ENCODE measurements at regions not wholly inside any gene's neighbourhood (a gene's known extent, or its start where the extent isn't known, plus 50 kb on each side); places are given as distances from the start of the nearest gene placed in this dataset.

- H3K27me3 Mint-ChIP-seq (ENCODE audit: insufficient read depth), result peaks cover 6% of the 10 kb centered on the region
Observed at GRCh38 chr5:174402222-174402812, 322.1 kb upstream of the MSX2 start.

GRCh38 chr5:174404848-174405247, 319.5 kb upstream of the MSX2 start:
- Histone ChIP-seq H3K27me3 (ENCODE audit: control insufficient read depth, insufficient read depth, low read length, poor library complexity, severe bottlenecking) (no peaks in the 10 kb centered on the region), H3K4me1 (ENCODE audit: control insufficient read depth, insufficient read depth, low read length) (no peaks in the 10 kb centered on the region), H3K9me3 (ENCODE audit: control insufficient read depth, low read length) (peaks cover 8% of the 10 kb centered on the region), H3K36me3 (ENCODE audit: control insufficient read depth, insufficient read depth, low read length) (no peaks in the 10 kb centered on the region), H3K9ac (ENCODE audit: extremely low read depth, low read length, poor library complexity, severe bottlenecking) (no peak overlapping the region), H3K4me3 (ENCODE audit: low read length) (no peak overlapping the region), H3K27ac (ENCODE audit: low read depth, low read length) (no peak overlapping the region)
- Mint-ChIP-seq H3K4me3 (no peak overlapping the region), H3K4me1 (peaks cover 12% of the 10 kb centered on the region), H3K9me3 (peaks cover 9% of the 10 kb centered on the region), H3K27ac (no peak overlapping the region), H3K27me3 (ENCODE audit: insufficient read depth) (no peaks in the 10 kb centered on the region), H3K36me3 (ENCODE audit: low read depth) (peaks cover 4% of the 10 kb centered on the region)
- 92 to 100% methylated on average over 3 to 5 of the region's 5 CpGs for WGBS, 2 experiments (ENCODE audit: insufficient coverage in 1 of 2, insufficient read length in 1 of 2)
- TF ChIP-seq CTCF (conservative IDR thresholded peaks at IDR 0.05), result no peak
- no peak for DNase-seq

More at GRCh38 chr5:174402222-174402812, 322.1 kb upstream of the MSX2 start:
- no peaks in the 10 kb centered on the region for H3K36me3 Mint-ChIP-seq (ENCODE audit: low read depth)
- Histone ChIP-seq H3K9ac (ENCODE audit: extremely low read depth, low read length, poor library complexity, severe bottlenecking) (no peak overlapping the region), H3K9me3 (ENCODE audit: control insufficient read depth, low read length) (no peaks in the 10 kb centered on the region), H3K36me3 (ENCODE audit: control insufficient read depth, insufficient read depth, low read length) (no peaks in the 10 kb centered on the region), H3K27ac (ENCODE audit: low read depth, low read length) (no peak overlapping the region), H3K4me3 (ENCODE audit: low read length) (no peak overlapping the region), H3K27me3 (ENCODE audit: control insufficient read depth, insufficient read depth, low read length, poor library complexity, severe bottlenecking) (no peaks in the 10 kb centered on the region), H3K4me1 (ENCODE audit: control insufficient read depth, insufficient read depth, low read length) (peaks cover under 1% of the 10 kb centered on the region)
- 89 to 93% methylated on average over 3 to 4 of the region's 4 CpGs for WGBS, 2 experiments (ENCODE audit: insufficient coverage in 1 of 2, insufficient read length in 1 of 2)
- no peak overlapping the region for H3K27ac Mint-ChIP-seq
- no peaks in the 10 kb centered on the region for H3K9me3 Mint-ChIP-seq
- peaks cover 15% of the 10 kb centered on the region for H3K4me1 Mint-ChIP-seq
- TF ChIP-seq CTCF (conservative IDR thresholded peaks at IDR 0.05), result peak; percentile 42
- no peak overlapping the region for H3K4me3 Mint-ChIP-seq
- no peak for DNase-seq

- WGBS, 2 experiments (ENCODE audit: insufficient coverage in 1 of 2, insufficient read length in 1 of 2), result 79 to 91% methylated on average over 2 to 3 of the region's 3 CpGs
- no peak overlapping the region for H3K4me3 Mint-ChIP-seq
- peaks cover 13% of the 10 kb centered on the region for H3K4me1 ChIP-seq (ENCODE audit: control insufficient read depth, insufficient read depth, low read length)
- peak; percentile 65 for DNase-seq
- no peaks in the 10 kb centered on the region for H3K36me3 ChIP-seq (ENCODE audit: control insufficient read depth, insufficient read depth, low read length)
- no peak overlapping the region for H3K27ac Mint-ChIP-seq
- no peak overlapping the region for H3K9ac ChIP-seq (ENCODE audit: extremely low read depth, low read length, poor library complexity, severe bottlenecking)
- H3K27me3 Mint-ChIP-seq (ENCODE audit: insufficient read depth), result no peaks in the 10 kb centered on the region
- H3K36me3 Mint-ChIP-seq (ENCODE audit: low read depth), result peaks cover 5% of the 10 kb centered on the region
- H3K9me3 ChIP-seq (ENCODE audit: control insufficient read depth, low read length), result peaks cover 10% of the 10 kb centered on the region
- peaks cover 32% of the 10 kb centered on the region for H3K4me1 Mint-ChIP-seq
- no peak overlapping the region for H3K27ac ChIP-seq (ENCODE audit: low read depth, low read length)
- H3K4me3 ChIP-seq (ENCODE audit: low read length), result peak overlapping the region; percentile 26
- TF ChIP-seq CTCF (conservative IDR thresholded peaks at IDR 0.05), result peak; percentile 64
- H3K9me3 Mint-ChIP-seq, result peaks cover 10% of the 10 kb centered on the region
- H3K27me3 ChIP-seq (ENCODE audit: control insufficient read depth, insufficient read depth, low read length, poor library complexity, severe bottlenecking), result no peaks in the 10 kb centered on the region
Observed at GRCh38 chr5:174409070-174409469, 315.3 kb upstream of the MSX2 start.

Measured in endodermal cell (in vitro differentiated cells).